Keratinocyte (primary cell): ENCODE measurements at regions not wholly inside any gene's neighbourhood (a gene's known extent, or its start where the extent isn't known, plus 50 kb on each side); places are given as distances from the start of the nearest gene placed in this dataset.

ENCODE experiments used
- EZH2 ChIP-seq: IDR thresholded peaks from one replicate; pipeline ENCODE4 v1.6.1; 2012; ENCODE audit warnings: inconsistent platforms, mild to moderate bottlenecking, low read length, moderate library complexity
- TF ChIP-seq, protein P1 (sequence below), 3 experiments: IDR thresholded peaks in 1 of 3; conservative IDR thresholded peaks in 1 of 3; optimal IDR thresholded peaks in 1 of 3; 2 replicates in 2 of 3; 3 replicates in 1 of 3; pipeline versions ENCODE3 to v1.5.1; 2011; ENCODE audit warnings: low read length in 3 of 3, mild to moderate bottlenecking in 3 of 3, moderate library complexity in 2 of 3, control low read depth in 1 of 3, inconsistent platforms in 1 of 3; ENCODE audit not compliant: insufficient read depth in 2 of 3; ENCODE audit errors: extremely low read depth in 1 of 3

GRCh38 chr6:43934803-43935602 is 165.0 kb downstream of the VEGFA start:
- no peak for TF ChIP-seq EZH2
- TF ChIP-seq, protein P1, sequence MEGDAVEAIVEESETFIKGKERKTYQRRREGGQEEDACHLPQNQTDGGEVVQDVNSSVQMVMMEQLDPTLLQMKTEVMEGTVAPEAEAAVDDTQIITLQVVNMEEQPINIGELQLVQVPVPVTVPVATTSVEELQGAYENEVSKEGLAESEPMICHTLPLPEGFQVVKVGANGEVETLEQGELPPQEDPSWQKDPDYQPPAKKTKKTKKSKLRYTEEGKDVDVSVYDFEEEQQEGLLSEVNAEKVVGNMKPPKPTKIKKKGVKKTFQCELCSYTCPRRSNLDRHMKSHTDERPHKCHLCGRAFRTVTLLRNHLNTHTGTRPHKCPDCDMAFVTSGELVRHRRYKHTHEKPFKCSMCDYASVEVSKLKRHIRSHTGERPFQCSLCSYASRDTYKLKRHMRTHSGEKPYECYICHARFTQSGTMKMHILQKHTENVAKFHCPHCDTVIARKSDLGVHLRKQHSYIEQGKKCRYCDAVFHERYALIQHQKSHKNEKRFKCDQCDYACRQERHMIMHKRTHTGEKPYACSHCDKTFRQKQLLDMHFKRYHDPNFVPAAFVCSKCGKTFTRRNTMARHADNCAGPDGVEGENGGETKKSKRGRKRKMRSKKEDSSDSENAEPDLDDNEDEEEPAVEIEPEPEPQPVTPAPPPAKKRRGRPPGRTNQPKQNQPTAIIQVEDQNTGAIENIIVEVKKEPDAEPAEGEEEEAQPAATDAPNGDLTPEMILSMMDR (optimal IDR thresholded peaks at IDR 0.05 in 1 of 3, IDR thresholded peaks at IDR 0.05 in 1 of 3, conservative IDR thresholded peaks at IDR 0.05 in 1 of 3; ENCODE audit: extremely low read depth in 1 of 3, insufficient read depth in 2 of 3, low read length in 3 of 3), result no peak
